Loucy (cell line): ENCODE measurements at regions not wholly inside any gene's neighbourhood (a gene's known extent, or its start where the extent isn't known, plus 50 kb on each side); places are given as distances from the start of the nearest gene placed in this dataset.

Experiments used
- CTCF ChIP-seq: fragments of 200-600 bp; sonication (generic); conservative IDR thresholded peaks from 2 replicates; pipeline ENCODE4 v1.5.1; 2014; ENCODE audit warnings: mild to moderate bottlenecking, antibody characterized with exemption, low read length
- EZH2phosphoT487 ChIP-seq: fragments of 200-600 bp; IDR thresholded peaks from 2 replicates; pipeline ENCODE4 v1.6.1; 2018; ENCODE audit warnings: antibody characterized with exemption, mild to moderate bottlenecking, moderate library complexity, borderline replicate concordance

GRCh38 chr13:86673931-86674431, 874.8 kb upstream of the SLITRK6 start:
- no peak for TF ChIP-seq CTCF
- TF ChIP-seq EZH2phosphoT487, result no peak
